NB4 (cell line): ENCODE measurements at regions not wholly inside any gene's neighbourhood (a gene's known extent, or its start where the extent isn't known, plus 50 kb on each side); places are given as distances from the start of the nearest gene placed in this dataset.

Experiments
- CTCF ChIP-seq: IDR thresholded peaks from one replicate; pipeline ENCODE4 v1.5.1; 2012; ENCODE audit warnings: low read depth, low read length
- MAX ChIP-seq: IDR thresholded peaks from 2 replicates; pipeline ENCODE4 v1.6.1; 2011; ENCODE audit warnings: low read depth, low read length
- MYC ChIP-seq: IDR thresholded peaks from 2 replicates; pipeline ENCODE4 v1.6.1; 2011; ENCODE audit warnings: low read depth, low read length
- POLR2A ChIP-seq: IDR thresholded peaks from 2 replicates; pipeline ENCODE4 v1.6.1; 2011; ENCODE audit warnings: mild to moderate bottlenecking; ENCODE audit not compliant: insufficient read length; ENCODE audit errors: extremely low read depth

- TF ChIP-seq CTCF (no peak), POLR2A (no peak), MYC (no peak), MAX (no peak)
Observed at GRCh38 chr2:14826518-14826917, 194.0 kb downstream of the LRATD1 start.
